HG02885 (cell line): ENCODE measurements at regions not wholly inside any gene's neighbourhood (a gene's known extent, or its start where the extent isn't known, plus 50 kb on each side); places are given as distances from the start of the nearest gene placed in this dataset.

ENCODE experiments used
- ATAC-seq: cut with Tn5 transposase; IDR thresholded peaks from one replicate; pipeline ENCODE4 v1.9.1; 2021; ENCODE audit warnings: mild to moderate bottlenecking; ENCODE audit not compliant: unreplicated experiment, poor library complexity

GRCh38 chr5:36355516-36355915 is 53.8 kb upstream of the RANBP3L start:
- no peak for ATAC-seq

GRCh38 chr5:36356915-36357314 is 55.2 kb upstream of the RANBP3L start:
- no peak for ATAC-seq

- ATAC-seq: no peak
Observed at GRCh38 chr5:36357391-36357975, 55.8 kb upstream of the RANBP3L start.

GRCh38 chr5:36359267-36359666 is 57.6 kb upstream of the RANBP3L start:
- no peak for ATAC-seq

GRCh38 chr5:36360307-36360706 is 58.6 kb upstream of the RANBP3L start:
- peak; percentile 62 for ATAC-seq

- ATAC-seq: no peak
Observed at GRCh38 chr5:36363101-36363500, 61.4 kb upstream of the RANBP3L start.

- ATAC-seq: no peak
Observed at GRCh38 chr5:36363744-36364143, 62.0 kb upstream of the RANBP3L start.

GRCh38 chr5:36364473-36364872 is 62.8 kb upstream of the RANBP3L start:
- ATAC-seq: no peak

GRCh38 chr5:36365896-36366295 is 64.2 kb upstream of the RANBP3L start:
- ATAC-seq: no peak

GRCh38 chr5:36366883-36367282 is 65.2 kb upstream of the RANBP3L start:
- no peak for ATAC-seq

GRCh38 chr5:36367524-36367923 is 65.8 kb upstream of the RANBP3L start:
- no peak for ATAC-seq

GRCh38 chr5:36369219-36369690 is 67.6 kb upstream of the RANBP3L start:
- ATAC-seq: no peak

GRCh38 chr5:36370073-36370472 is 68.4 kb upstream of the RANBP3L start:
- ATAC-seq: no peak

- ATAC-seq: no peak
Observed at GRCh38 chr5:36371366-36371765, 69.7 kb upstream of the RANBP3L start.

- ATAC-seq: no peak
Observed at GRCh38 chr5:36373527-36374086, 71.9 kb upstream of the RANBP3L start.

GRCh38 chr5:36374266-36374862 is 72.7 kb upstream of the RANBP3L start:
- no peak for ATAC-seq

GRCh38 chr5:36377192-36377591 is 75.5 kb upstream of the RANBP3L start:
- ATAC-seq: no peak

GRCh38 chr5:36378551-36378950 is 76.8 kb upstream of the RANBP3L start:
- no peak for ATAC-seq

- no peak for ATAC-seq
Observed at GRCh38 chr5:36382890-36383289, 81.2 kb upstream of the RANBP3L start.

GRCh38 chr5:36383942-36384341 is 82.2 kb upstream of the RANBP3L start:
- ATAC-seq: no peak

GRCh38 chr5:36384845-36385244 is 83.1 kb upstream of the RANBP3L start:
- no peak for ATAC-seq

- no peak for ATAC-seq
Observed at GRCh38 chr5:36385495-36385894, 83.8 kb upstream of the RANBP3L start.
